ENCODE measurements at regions not wholly inside any gene's neighbourhood (a gene's known extent, or its start where the extent isn't known, plus 50 kb on each side); places are given as distances from the start of the nearest gene placed in this dataset.

DNA sequence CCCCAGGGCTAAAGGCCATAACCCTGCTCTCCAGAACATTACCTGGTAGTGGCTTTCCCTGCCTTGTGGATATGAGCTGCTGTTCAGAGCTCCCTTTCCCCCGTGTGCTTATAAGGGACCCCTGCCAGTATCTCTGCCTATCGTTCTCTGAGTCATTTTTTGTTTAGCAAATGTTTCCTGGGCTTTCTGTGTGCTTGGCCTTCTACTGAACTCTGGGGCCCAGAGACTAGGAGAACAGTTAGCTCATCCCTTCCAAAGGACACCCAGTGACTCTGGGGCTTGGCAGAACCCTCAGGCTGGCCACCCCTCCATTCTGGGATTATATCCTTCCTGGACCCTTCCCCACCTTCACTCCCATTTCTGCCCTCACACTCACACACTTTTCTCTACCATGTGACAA is 80.8 kb upstream of the POU3F1 start:
- TF ChIP-seq, protein P1, sequence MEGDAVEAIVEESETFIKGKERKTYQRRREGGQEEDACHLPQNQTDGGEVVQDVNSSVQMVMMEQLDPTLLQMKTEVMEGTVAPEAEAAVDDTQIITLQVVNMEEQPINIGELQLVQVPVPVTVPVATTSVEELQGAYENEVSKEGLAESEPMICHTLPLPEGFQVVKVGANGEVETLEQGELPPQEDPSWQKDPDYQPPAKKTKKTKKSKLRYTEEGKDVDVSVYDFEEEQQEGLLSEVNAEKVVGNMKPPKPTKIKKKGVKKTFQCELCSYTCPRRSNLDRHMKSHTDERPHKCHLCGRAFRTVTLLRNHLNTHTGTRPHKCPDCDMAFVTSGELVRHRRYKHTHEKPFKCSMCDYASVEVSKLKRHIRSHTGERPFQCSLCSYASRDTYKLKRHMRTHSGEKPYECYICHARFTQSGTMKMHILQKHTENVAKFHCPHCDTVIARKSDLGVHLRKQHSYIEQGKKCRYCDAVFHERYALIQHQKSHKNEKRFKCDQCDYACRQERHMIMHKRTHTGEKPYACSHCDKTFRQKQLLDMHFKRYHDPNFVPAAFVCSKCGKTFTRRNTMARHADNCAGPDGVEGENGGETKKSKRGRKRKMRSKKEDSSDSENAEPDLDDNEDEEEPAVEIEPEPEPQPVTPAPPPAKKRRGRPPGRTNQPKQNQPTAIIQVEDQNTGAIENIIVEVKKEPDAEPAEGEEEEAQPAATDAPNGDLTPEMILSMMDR (IDR thresholded peaks at IDR 0.05) = no peak
- no peak for TF ChIP-seq EZH2phosphoT487 (IDR thresholded peaks at IDR 0.05)
- no peak for TF ChIP-seq EZH2 (IDR thresholded peaks at IDR 0.05)
